ENCODE measurements at regions not wholly inside any gene's neighbourhood (a gene's known extent, or its start where the extent isn't known, plus 50 kb on each side); places are given as distances from the start of the nearest gene placed in this dataset.

- no peak overlapping the region for H3K27ac ChIP-seq
- H3K36me3 ChIP-seq (ENCODE audit: insufficient read depth, low read length), result no peaks in the 10 kb centered on the region
- no peak for TF ChIP-seq EZH2 (IDR thresholded peaks at IDR 0.05)
- no peak for TF ChIP-seq POLR2AphosphoS5 (IDR thresholded peaks at IDR 0.05; ENCODE audit: borderline replicate concordance, low read depth, low read length)
- no peak for TF ChIP-seq FOXP2 (optimal IDR thresholded peaks at IDR 0.05; ENCODE audit: control extremely low read depth, extremely low read length, insufficient read depth)
- DNase-seq (ENCODE audit: low read depth, low spot score), result no peak
- no peak overlapping the region for H3K9ac ChIP-seq (ENCODE audit: insufficient read length)
- no peaks in the 10 kb centered on the region for H3K9me3 ChIP-seq (ENCODE audit: low read depth, low read length)
- H3K4me3 ChIP-seq, result no peak overlapping the region
Observed at GRCh38 chr21:31609081-31609480, 50.4 kb upstream of the SOD1 start.

GRCh38 chr21:31607791-31608190 lies 51.7 kb upstream of the SOD1 start:
- Histone ChIP-seq H3K4me3 (no peak overlapping the region), H3K27ac (no peak overlapping the region), H3K9ac (ENCODE audit: insufficient read length) (no peak overlapping the region), H3K36me3 (ENCODE audit: insufficient read depth, low read length) (no peaks in the 10 kb centered on the region), H3K9me3 (ENCODE audit: low read depth, low read length) (no peaks in the 10 kb centered on the region)
- no peak for TF ChIP-seq POLR2AphosphoS5 (IDR thresholded peaks at IDR 0.05; ENCODE audit: borderline replicate concordance, low read depth, low read length)
- TF ChIP-seq FOXP2 (optimal IDR thresholded peaks at IDR 0.05; ENCODE audit: control extremely low read depth, extremely low read length, insufficient read depth), result no peak
- no peak for DNase-seq (ENCODE audit: low read depth, low spot score)

- no peak overlapping the region for H3K9ac ChIP-seq (ENCODE audit: insufficient read length)
- DNase-seq (ENCODE audit: low read depth, low spot score), result no peak
- H3K9me3 ChIP-seq (ENCODE audit: low read depth, low read length), result no peaks in the 10 kb centered on the region
- TF ChIP-seq POLR2AphosphoS5 (IDR thresholded peaks at IDR 0.05; ENCODE audit: borderline replicate concordance, low read depth, low read length), result no peak
- no peak for TF ChIP-seq EZH2 (IDR thresholded peaks at IDR 0.05)
- no peak for TF ChIP-seq FOXP2 (optimal IDR thresholded peaks at IDR 0.05; ENCODE audit: control extremely low read depth, extremely low read length, insufficient read depth)
- no peak overlapping the region for H3K27ac ChIP-seq
- no peak overlapping the region for H3K4me3 ChIP-seq
- H3K36me3 ChIP-seq (ENCODE audit: insufficient read depth, low read length), result no peaks in the 10 kb centered on the region
Observed at GRCh38 chr21:31606081-31606874, 53.2 kb upstream of the SOD1 start.

GRCh38 chr21:31604591-31605190 lies 54.8 kb upstream of the SOD1 start:
- DNase-seq (ENCODE audit: low read depth, low spot score), result no peak
- Histone ChIP-seq H3K4me3 (no peak overlapping the region), H3K27ac (no peak overlapping the region), H3K9me3 (ENCODE audit: low read depth, low read length) (no peaks in the 10 kb centered on the region), H3K36me3 (ENCODE audit: insufficient read depth, low read length) (no peaks in the 10 kb centered on the region), H3K9ac (ENCODE audit: insufficient read length) (no peak overlapping the region)
- TF ChIP-seq EZH2 (IDR thresholded peaks at IDR 0.05) (no peak), POLR2AphosphoS5 (IDR thresholded peaks at IDR 0.05; ENCODE audit: borderline replicate concordance, low read depth, low read length) (no peak), FOXP2 (optimal IDR thresholded peaks at IDR 0.05; ENCODE audit: control extremely low read depth, extremely low read length, insufficient read depth) (no peak)

- DNase-seq (ENCODE audit: low read depth, low spot score), result no peak
Observed at GRCh38 chr21:31599563-31599962, 59.9 kb upstream of the SOD1 start.

GRCh38 chr21:31599013-31599412 lies 60.5 kb upstream of the SOD1 start:
- no peak overlapping the region for H3K4me3 ChIP-seq
- no peaks in the 10 kb centered on the region for H3K36me3 ChIP-seq (ENCODE audit: insufficient read depth, low read length)
- no peaks in the 10 kb centered on the region for H3K9me3 ChIP-seq (ENCODE audit: low read depth, low read length)
- no peak overlapping the region for H3K9ac ChIP-seq (ENCODE audit: insufficient read length)
- TF ChIP-seq POLR2AphosphoS5 (IDR thresholded peaks at IDR 0.05; ENCODE audit: borderline replicate concordance, low read depth, low read length), result no peak
- no peak for TF ChIP-seq FOXP2 (optimal IDR thresholded peaks at IDR 0.05; ENCODE audit: control extremely low read depth, extremely low read length, insufficient read depth)
- TF ChIP-seq EZH2 (IDR thresholded peaks at IDR 0.05), result no peak
- no peak overlapping the region for H3K27ac ChIP-seq
- no peak for DNase-seq (ENCODE audit: low read depth, low spot score)

More at GRCh38 chr21:31599563-31599962, 59.9 kb upstream of the SOD1 start:
- no peak overlapping the region for H3K4me3 ChIP-seq
- no peaks in the 10 kb centered on the region for H3K36me3 ChIP-seq (ENCODE audit: insufficient read depth, low read length)
- no peaks in the 10 kb centered on the region for H3K9me3 ChIP-seq (ENCODE audit: low read depth, low read length)
- H3K27ac ChIP-seq, result no peak overlapping the region
- no peak for TF ChIP-seq FOXP2 (optimal IDR thresholded peaks at IDR 0.05; ENCODE audit: control extremely low read depth, extremely low read length, insufficient read depth)
- TF ChIP-seq EZH2 (IDR thresholded peaks at IDR 0.05), result no peak
- no peak for TF ChIP-seq POLR2AphosphoS5 (IDR thresholded peaks at IDR 0.05; ENCODE audit: borderline replicate concordance, low read depth, low read length)
- H3K9ac ChIP-seq (ENCODE audit: insufficient read length), result no peak overlapping the region

GRCh38 chr21:31597683-31598082 lies 61.8 kb upstream of the SOD1 start:
- Histone ChIP-seq H3K27ac (no peak overlapping the region), H3K36me3 (ENCODE audit: insufficient read depth, low read length) (no peaks in the 10 kb centered on the region), H3K9me3 (ENCODE audit: low read depth, low read length) (no peaks in the 10 kb centered on the region), H3K9ac (ENCODE audit: insufficient read length) (no peak overlapping the region), H3K4me3 (no peak overlapping the region)
- TF ChIP-seq POLR2AphosphoS5 (IDR thresholded peaks at IDR 0.05; ENCODE audit: borderline replicate concordance, low read depth, low read length), result no peak
- TF ChIP-seq EZH2 (IDR thresholded peaks at IDR 0.05), result no peak
- no peak for TF ChIP-seq FOXP2 (optimal IDR thresholded peaks at IDR 0.05; ENCODE audit: control extremely low read depth, extremely low read length, insufficient read depth)
- DNase-seq (ENCODE audit: low read depth, low spot score), result no peak

- no peaks in the 10 kb centered on the region for H3K9me3 ChIP-seq (ENCODE audit: low read depth, low read length)
- H3K36me3 ChIP-seq (ENCODE audit: insufficient read depth, low read length), result no peaks in the 10 kb centered on the region
- no peak for DNase-seq (ENCODE audit: low read depth, low spot score)
- H3K27ac ChIP-seq, result no peak overlapping the region
- H3K9ac ChIP-seq (ENCODE audit: insufficient read length), result no peak overlapping the region
- H3K4me3 ChIP-seq, result no peak overlapping the region
- no peak for TF ChIP-seq POLR2AphosphoS5 (IDR thresholded peaks at IDR 0.05; ENCODE audit: borderline replicate concordance, low read depth, low read length)
- no peak for TF ChIP-seq FOXP2 (optimal IDR thresholded peaks at IDR 0.05; ENCODE audit: control extremely low read depth, extremely low read length, insufficient read depth)
- no peak for TF ChIP-seq EZH2 (IDR thresholded peaks at IDR 0.05)
Observed at GRCh38 chr21:31596055-31596454, 63.4 kb upstream of the SOD1 start.

All from SK-N-MC (cell line).